ENCODE measurements at regions not wholly inside any gene's neighbourhood (a gene's known extent, or its start where the extent isn't known, plus 50 kb on each side); places are given as distances from the start of the nearest gene placed in this dataset.
"Not testable (repeated sequence)": the region's sequence is repeated elsewhere in the genome, so short reads cannot be mapped to it uniquely, and the experiment has no call there.

DNA sequence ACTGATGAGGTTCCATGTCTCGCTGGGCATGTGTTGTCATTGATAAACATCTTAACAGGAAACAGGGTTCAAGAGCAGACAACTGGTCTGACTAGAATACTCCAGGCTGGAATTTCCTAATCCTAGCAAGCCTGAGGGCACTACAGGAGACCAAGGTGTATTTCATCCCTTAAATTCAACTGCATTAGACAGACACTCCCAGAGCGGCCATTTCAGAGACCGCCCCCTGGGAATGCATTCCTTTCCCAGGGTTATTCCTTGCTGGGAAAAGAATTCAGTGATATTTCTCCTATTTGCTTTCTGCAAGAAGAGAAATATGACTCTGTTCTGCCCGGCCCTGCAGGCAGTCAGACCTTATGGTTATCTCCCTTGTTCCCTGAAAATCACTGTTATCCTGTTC lies 383.1 kb upstream of the MBL2 start:
- H3K27me3 Mint-ChIP-seq (ENCODE audit: low read depth): not testable (repeated sequence)

GRCh38 chr10:53153831-53154230 lies 381.2 kb upstream of the MBL2 start:
- Mint-ChIP-seq H3K4me1 (ENCODE audit: low read depth) (no peaks in the 10 kb centered on the region), H3K36me3 (ENCODE audit: low read depth) (no peaks in the 10 kb centered on the region), H3K27ac (no peak overlapping the region), H3K27me3 (ENCODE audit: low read depth) (no peaks in the 10 kb centered on the region), H3K4me3 (no peak overlapping the region), H3K9me3 (peaks cover 8% of the 10 kb centered on the region)
- DNase-seq: no peak
- intact Hi-C loops (cut with micrococcal nuclease): no loop called here
- CTCF ChIA-PET: no interaction called here

More for the DNA sequence above, 383.1 kb upstream of the MBL2 start:
- DNase-seq; H3K36me3 Mint-ChIP-seq (ENCODE audit: low read depth); intact Hi-C loops (cut with micrococcal nuclease); CTCF ChIA-PET; H3K27ac Mint-ChIP-seq; H3K4me3 Mint-ChIP-seq; H3K4me1 Mint-ChIP-seq (ENCODE audit: low read depth): not testable (repeated sequence)
- peaks cover 12% of the 10 kb centered on the region for H3K9me3 Mint-ChIP-seq

GRCh38 chr10:53140506-53140905 lies 367.9 kb upstream of the MBL2 start:
- intact Hi-C loops (cut with micrococcal nuclease): no loop called here
- H3K9me3 Mint-ChIP-seq: peaks cover 18% of the 10 kb centered on the region
- H3K4me3 Mint-ChIP-seq: no peak overlapping the region
- CTCF ChIA-PET: no interaction called here
- H3K27me3 Mint-ChIP-seq (ENCODE audit: low read depth): no peaks in the 10 kb centered on the region
- no peaks in the 10 kb centered on the region for H3K36me3 Mint-ChIP-seq (ENCODE audit: low read depth)
- no peaks in the 10 kb centered on the region for H3K4me1 Mint-ChIP-seq (ENCODE audit: low read depth)
- DNase-seq: no peak
- H3K27ac Mint-ChIP-seq: no peak overlapping the region

DNA sequence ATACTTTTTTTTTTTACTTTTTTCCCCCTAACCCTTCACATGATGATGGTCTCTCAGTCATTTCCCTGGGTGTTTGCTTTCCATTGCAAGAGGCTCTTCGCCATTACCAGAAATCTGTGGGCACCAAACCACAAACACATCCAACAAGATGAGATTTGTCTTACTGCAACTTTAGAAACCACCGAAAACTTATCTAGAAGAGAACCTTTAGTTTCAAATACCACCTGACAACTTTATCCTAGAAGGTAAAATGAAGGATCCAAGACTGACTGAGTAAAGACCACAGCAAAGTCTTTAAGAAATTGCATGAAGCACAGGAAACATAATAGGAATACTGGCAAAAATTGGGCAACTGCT lies 363.3 kb upstream of the MBL2 start:
- Mint-ChIP-seq H3K4me1 (ENCODE audit: low read depth) (no peaks in the 10 kb centered on the region), H3K36me3 (ENCODE audit: low read depth) (no peaks in the 10 kb centered on the region), H3K27ac (no peak overlapping the region), H3K27me3 (ENCODE audit: low read depth) (no peaks in the 10 kb centered on the region), H3K9me3 (peaks cover 13% of the 10 kb centered on the region), H3K4me3 (no peak overlapping the region)
- no peak for DNase-seq
- intact Hi-C loops (cut with micrococcal nuclease): no loop called here
- CTCF ChIA-PET: no interaction called here

DNA sequence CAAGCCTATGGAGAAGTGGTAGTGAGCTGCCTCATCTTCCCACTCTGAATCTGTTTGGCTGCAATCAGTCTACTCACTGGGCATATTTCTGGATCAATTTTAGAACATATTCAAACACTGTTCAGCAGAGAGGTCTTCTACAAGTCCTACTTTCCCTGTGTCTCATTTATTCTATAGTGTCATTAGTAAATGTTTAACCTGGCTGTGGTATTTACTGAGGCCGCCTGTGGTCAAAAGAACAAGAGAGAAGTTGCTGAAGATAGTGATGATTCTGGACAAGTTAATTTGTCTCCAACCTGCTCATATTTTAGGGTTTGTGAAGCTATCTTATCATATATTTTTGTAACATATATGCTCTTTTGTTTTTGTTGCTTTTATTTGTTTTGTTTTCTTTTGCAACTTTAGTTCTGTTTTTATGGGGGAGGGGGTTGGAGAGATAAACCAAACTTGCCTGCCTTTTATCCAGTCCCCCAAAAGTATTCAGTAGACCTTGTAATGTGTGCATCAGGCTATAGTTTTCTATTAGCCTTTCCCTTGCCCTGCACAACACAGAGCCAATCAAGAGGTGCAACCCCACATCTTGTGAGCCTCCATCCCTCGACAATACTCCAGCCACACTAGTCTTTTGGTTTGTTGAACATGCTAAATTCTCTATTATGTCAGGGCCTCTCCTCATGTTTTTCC lies 362.8 kb upstream of the MBL2 start:
- CTCF ChIA-PET: no interaction called here
- DNase-seq: no peak
- Mint-ChIP-seq H3K27me3 (ENCODE audit: low read depth) (no peaks in the 10 kb centered on the region), H3K4me1 (ENCODE audit: low read depth) (no peaks in the 10 kb centered on the region), H3K9me3 (peaks cover 11% of the 10 kb centered on the region), H3K27ac (no peak overlapping the region), H3K36me3 (ENCODE audit: low read depth) (no peaks in the 10 kb centered on the region), H3K4me3 (no peak overlapping the region)
- intact Hi-C loops (cut with micrococcal nuclease): no loop called here

DNA sequence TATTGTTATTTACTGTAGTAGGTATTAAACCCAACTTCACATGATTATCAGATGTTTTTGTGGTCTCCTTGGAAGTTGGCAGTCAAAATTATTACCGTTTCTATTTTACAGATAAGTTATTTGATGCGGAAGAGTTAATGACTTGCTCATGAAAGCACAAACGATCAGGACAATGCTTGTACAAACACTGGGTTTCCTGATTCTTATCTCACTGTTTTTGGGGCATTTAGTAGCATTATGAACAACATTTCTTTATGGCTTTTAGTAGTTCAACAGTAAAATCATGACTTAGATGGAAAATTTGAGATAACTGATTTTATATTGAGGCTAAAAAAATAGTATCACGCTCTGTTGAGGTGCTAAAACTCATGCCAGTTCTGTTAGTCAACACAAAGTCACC lies 361.5 kb upstream of the MBL2 start:
- CTCF ChIA-PET: no interaction called here
- no peaks in the 10 kb centered on the region for H3K36me3 Mint-ChIP-seq (ENCODE audit: low read depth)

GRCh38 chr10:53130337-53130736 lies 357.8 kb upstream of the MBL2 start:
- H3K27ac Mint-ChIP-seq: no peak overlapping the region
- H3K36me3 Mint-ChIP-seq (ENCODE audit: low read depth): no peaks in the 10 kb centered on the region
- no peak overlapping the region for H3K4me3 Mint-ChIP-seq
- intact Hi-C loops (cut with micrococcal nuclease): no loop called here
- peaks cover 7% of the 10 kb centered on the region for H3K9me3 Mint-ChIP-seq
- CTCF ChIA-PET: no interaction called here
- no peaks in the 10 kb centered on the region for H3K27me3 Mint-ChIP-seq (ENCODE audit: low read depth)
- DNase-seq: no peak
- H3K4me1 Mint-ChIP-seq (ENCODE audit: low read depth): no peaks in the 10 kb centered on the region

More for the DNA sequence above, 361.5 kb upstream of the MBL2 start:
- intact Hi-C loops (cut with micrococcal nuclease): no loop called here
- Mint-ChIP-seq H3K27me3 (ENCODE audit: low read depth) (no peaks in the 10 kb centered on the region), H3K4me3 (no peak overlapping the region), H3K9me3 (peaks cover 6% of the 10 kb centered on the region), H3K4me1 (ENCODE audit: low read depth) (no peaks in the 10 kb centered on the region), H3K27ac (no peak overlapping the region)
- DNase-seq: no peak

- intact Hi-C loops (cut with micrococcal nuclease): no loop called here
- Mint-ChIP-seq H3K9me3 (peaks cover 9% of the 10 kb centered on the region), H3K27ac (no peak overlapping the region), H3K4me3 (no peak overlapping the region), H3K27me3 (ENCODE audit: low read depth) (no peaks in the 10 kb centered on the region), H3K36me3 (ENCODE audit: low read depth) (no peaks in the 10 kb centered on the region), H3K4me1 (ENCODE audit: low read depth) (no peaks in the 10 kb centered on the region)
- no peak for DNase-seq
- CTCF ChIA-PET: interaction anchor here (0.6 kb wide), 1 partner anchor 154 kb away, joined by 3 read pairs; no protein-coding TSS in a partner anchor
Observed at GRCh38 chr10:53127686-53128085, 355.1 kb upstream of the MBL2 start.

DNA sequence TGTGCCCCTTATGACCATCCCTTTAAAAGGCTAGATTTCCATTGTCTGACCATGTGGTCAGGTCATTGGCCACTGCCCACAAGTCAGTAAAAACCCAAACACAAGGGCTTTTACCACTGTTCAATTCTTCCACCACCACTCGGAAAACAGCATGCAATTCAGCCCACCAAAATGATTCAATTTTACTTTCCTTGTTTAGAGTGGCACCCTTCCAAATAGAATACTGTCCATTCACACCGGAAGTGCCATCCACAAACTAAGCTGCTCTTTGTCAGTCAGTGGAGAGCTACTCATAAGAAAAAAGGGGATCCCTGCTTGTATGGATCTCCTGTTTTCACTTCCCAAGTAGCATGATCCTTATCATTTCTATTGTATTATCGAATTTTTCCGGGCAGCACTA lies 350.7 kb upstream of the MBL2 start:
- Mint-ChIP-seq H3K36me3 (ENCODE audit: low read depth) (no peaks in the 10 kb centered on the region), H3K4me3 (no peak overlapping the region), H3K9me3 (peaks cover 12% of the 10 kb centered on the region), H3K27me3 (ENCODE audit: low read depth) (no peaks in the 10 kb centered on the region), H3K4me1 (ENCODE audit: low read depth) (no peaks in the 10 kb centered on the region), H3K27ac (no peak overlapping the region)
- no peak for DNase-seq
- intact Hi-C loops (cut with micrococcal nuclease): no loop called here
- CTCF ChIA-PET: no interaction called here

GRCh38 chr10:53122281-53122680 lies 349.7 kb upstream of the MBL2 start:
- H3K27me3 Mint-ChIP-seq (ENCODE audit: low read depth): no peaks in the 10 kb centered on the region
- H3K27ac Mint-ChIP-seq: no peak overlapping the region
- no peak overlapping the region for H3K4me3 Mint-ChIP-seq
- intact Hi-C loops (cut with micrococcal nuclease): no loop called here
- peaks cover 9% of the 10 kb centered on the region for H3K9me3 Mint-ChIP-seq
- no peaks in the 10 kb centered on the region for H3K36me3 Mint-ChIP-seq (ENCODE audit: low read depth)
- H3K4me1 Mint-ChIP-seq (ENCODE audit: low read depth): no peaks in the 10 kb centered on the region
- no peak for DNase-seq
- CTCF ChIA-PET: no interaction called here

DNA sequence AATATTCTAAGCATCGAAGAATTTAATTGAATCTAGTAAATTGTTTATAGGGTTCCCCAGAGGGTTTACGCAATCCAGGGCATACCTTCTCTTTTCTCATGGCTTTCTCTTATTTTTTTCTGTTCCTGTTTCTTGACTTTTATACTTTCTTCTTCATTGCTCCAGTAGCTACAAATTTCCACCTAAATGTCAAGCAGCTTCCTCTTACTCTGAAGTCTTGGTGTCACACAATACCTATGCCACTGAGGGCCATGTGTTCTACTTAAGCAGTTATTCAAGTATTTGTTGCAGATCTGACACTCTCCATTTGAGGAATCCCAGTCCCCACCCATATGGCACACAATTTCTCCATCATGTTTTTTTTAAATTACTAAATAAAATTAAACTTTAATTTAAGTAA lies 343.1 kb upstream of the MBL2 start:
- intact Hi-C loops (cut with micrococcal nuclease): no loop called here
- no peak for DNase-seq
- Mint-ChIP-seq H3K36me3 (ENCODE audit: low read depth) (no peaks in the 10 kb centered on the region), H3K27me3 (ENCODE audit: low read depth) (no peaks in the 10 kb centered on the region), H3K9me3 (peaks cover 18% of the 10 kb centered on the region), H3K27ac (no peak overlapping the region), H3K4me3 (no peak overlapping the region), H3K4me1 (ENCODE audit: low read depth) (no peaks in the 10 kb centered on the region)
- CTCF ChIA-PET: no interaction called here

- intact Hi-C loops (cut with micrococcal nuclease): no loop called here
- H3K4me1 Mint-ChIP-seq (ENCODE audit: low read depth): no peaks in the 10 kb centered on the region
- H3K27me3 Mint-ChIP-seq (ENCODE audit: low read depth): no peaks in the 10 kb centered on the region
- H3K9me3 Mint-ChIP-seq: peaks cover 14% of the 10 kb centered on the region
- no peak overlapping the region for H3K4me3 Mint-ChIP-seq
- no peak overlapping the region for H3K27ac Mint-ChIP-seq
- no peaks in the 10 kb centered on the region for H3K36me3 Mint-ChIP-seq (ENCODE audit: low read depth)
- CTCF ChIA-PET: no interaction called here
- DNase-seq: peak; percentile 11
Observed at GRCh38 chr10:53111529-53111928, 338.9 kb upstream of the MBL2 start.

DNA sequence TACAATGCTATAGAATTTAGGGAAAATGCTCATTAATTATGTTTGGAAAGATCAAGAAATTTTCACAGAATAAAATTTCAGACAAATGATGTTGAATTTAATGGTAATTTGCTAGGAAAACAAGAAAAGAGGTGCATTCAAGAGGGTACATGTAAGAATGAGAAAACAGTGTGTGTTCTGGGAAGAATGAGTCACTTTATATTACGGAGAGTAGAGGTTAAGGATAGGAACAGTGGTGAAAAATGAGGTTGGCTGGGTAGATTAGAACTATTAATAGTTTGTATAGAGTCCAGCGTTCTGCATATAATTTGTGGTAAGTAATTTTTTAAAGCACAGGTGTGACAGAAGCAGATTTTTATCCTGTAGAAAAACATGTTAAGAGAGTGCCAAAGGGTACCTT lies 336.7 kb upstream of the MBL2 start:
- no peaks in the 10 kb centered on the region for H3K36me3 Mint-ChIP-seq (ENCODE audit: low read depth)
- H3K27ac Mint-ChIP-seq: no peak overlapping the region
- H3K4me3 Mint-ChIP-seq: no peak overlapping the region

More for the DNA sequence above, 336.7 kb upstream of the MBL2 start:
- Mint-ChIP-seq H3K27me3 (ENCODE audit: low read depth) (no peaks in the 10 kb centered on the region), H3K9me3 (peaks cover 7% of the 10 kb centered on the region), H3K4me1 (ENCODE audit: low read depth) (no peaks in the 10 kb centered on the region)
- DNase-seq: no peak
- intact Hi-C loops (cut with micrococcal nuclease): no loop called here
- CTCF ChIA-PET: no interaction called here

Measured in activated naive CD4-positive, alpha-beta T cell treated with anti-CD3 and anti-CD28 coated beads for 36 hours (primary cell).